K562 (cell line): ENCODE measurements at regions not wholly inside any gene's neighbourhood (a gene's known extent, or its start where the extent isn't known, plus 50 kb on each side); places are given as distances from the start of the nearest gene placed in this dataset.

Experiments used
- ATAC-seq: fragments of 200-7000 bp; cut with Tn5 transposase; 3 replicates; pipeline ENCODE4 v1.9.1; 2020; ENCODE audit warnings: moderate library complexity
- BruUV-seq: library from RNA; stranded (reverse); fragments of 400-500 nt; replicated peaks from 2 replicates; lab custom pipeline; 2021; lab: Mats Ljungman, UMichigan
- CTCF ChIA-PET: fragments of 300-600 bp; formaldehyde crosslinking; extraction: SDS; loops from one replicate; lab custom pipeline; 2021; ENCODE audit warnings: low intra/inter-chr PET ratio; lab: Yijun Ruan, JAX
- POLR2A ChIA-PET: fragments of 300-600, 350-650 bp; sonication (Branson Sonifier 250); formaldehyde crosslinking; extraction: SDS; loops from one replicate; lab custom pipeline; 2021; ENCODE audit warnings: antibody characterized with exemption, inconsistent platforms; lab: Yijun Ruan, JAX
- DNase-seq, 4 experiments: peaks; one replicate each; pipeline versions ENCODE4 v3.0.0 to v3.0.0-alpha.2; 2011 to 2018; ENCODE audit warnings: low spot score in 3 of 4, mixed read lengths in 3 of 4; ENCODE audit errors: extremely low read depth in 1 of 4
- FAIRE-seq: peaks from 2 replicates; lab custom pipeline; 2011; peaks lifted over from hg19 to GRCh38; lab: Jason Lieb, UNC
- H2AFZ ChIP-seq: 2 replicates; pipeline ENCODE4 v1.6.0; 2011; ENCODE audit warnings: low read depth, low read length, control low read depth, inconsistent platforms
- H3K27ac ChIP-seq: fragments of 200-600 bp; 3 replicates; pipeline ENCODE4 v1.8.0; 2011; ENCODE audit warnings: low read depth, mild to moderate bottlenecking, control low read depth, inconsistent platforms, low read length, moderate library complexity, mixed read lengths; ENCODE audit errors: extremely low read depth
- H3K27me3 ChIP-seq, 2 experiments: fragments of 300-600 bp in 1 of 2; 2 replicates in 1 of 2; 3 replicates in 1 of 2; pipeline versions ENCODE4 v1.6.0 to v1.8.0; 2011; ENCODE audit warnings: inconsistent platforms in 2 of 2, low read length in 2 of 2, mild to moderate bottlenecking in 1 of 2, mixed read lengths in 1 of 2, moderate library complexity in 1 of 2; ENCODE audit not compliant: control insufficient read depth in 2 of 2, insufficient read depth in 2 of 2
- H3K36me3 ChIP-seq: fragments of 300-600 bp; 3 replicates; pipeline ENCODE4 v1.8.0; 2011; ENCODE audit warnings: mild to moderate bottlenecking, low read length, inconsistent platforms; ENCODE audit not compliant: control insufficient read depth, insufficient read depth
- H3K4me1 ChIP-seq, 2 experiments: fragments of 200-600 bp in 1 of 2; replicated peaks in 1 of 2; 2 replicates in 1 of 2; 3 replicates in 1 of 2; pipeline versions ENCODE4 v1.5.1 to v1.8.0; 2011; ENCODE audit warnings: inconsistent platforms in 2 of 2, low read length in 2 of 2, mild to moderate bottlenecking in 1 of 2, mixed read lengths in 1 of 2, moderate library complexity in 1 of 2; ENCODE audit not compliant: control insufficient read depth in 2 of 2, insufficient read depth in 2 of 2
- H3K4me2 ChIP-seq: 2 replicates; pipeline ENCODE4 v1.6.1; 2011; ENCODE audit warnings: low read length, control low read depth, inconsistent platforms, mixed read lengths; ENCODE audit not compliant: insufficient read depth
- H3K4me3 ChIP-seq: fragments of 200-600 bp; sonication (generic), shearing (Covaris generic); 2 replicates; pipeline ENCODE4 v1.5.1; 2016; ENCODE audit warnings: control low read depth, inconsistent platforms
- H3K79me2 ChIP-seq: fragments of 200-600 bp; 3 replicates; pipeline ENCODE4 v1.8.0; 2011; ENCODE audit warnings: low read length, inconsistent platforms; ENCODE audit not compliant: control insufficient read depth, insufficient read depth
- H3K9ac ChIP-seq, 2 experiments: 2 replicates each; pipeline versions ENCODE4 v1.6.0 to v1.6.1; 2011; ENCODE audit warnings: low read depth in 2 of 2, low read length in 2 of 2, control low read depth in 1 of 2, inconsistent platforms in 1 of 2, mild to moderate bottlenecking in 1 of 2, mixed read lengths in 1 of 2; ENCODE audit not compliant: insufficient read depth in 1 of 2
- H3K9me1 ChIP-seq: one replicate; pipeline ENCODE4 v1.6.0; 2011; ENCODE audit warnings: inconsistent platforms, mild to moderate bottlenecking, low read length, moderate library complexity; ENCODE audit not compliant: control insufficient read depth, insufficient read depth
- H3K9me3 ChIP-seq: replicated peaks from 2 replicates; pipeline ENCODE4 v1.5.1; 2011; ENCODE audit warnings: low read depth, low read length, inconsistent platforms; ENCODE audit not compliant: control insufficient read depth, insufficient read depth
- H4K20me1 ChIP-seq: replicated peaks from 2 replicates; pipeline ENCODE4 v1.6.1; 2011; ENCODE audit warnings: low read length, inconsistent platforms, mixed read lengths; ENCODE audit not compliant: control insufficient read depth, insufficient read depth
- CREM ChIP-seq: IDR thresholded peaks from 2 replicates; pipeline ENCODE4 v1.6.1; 2014; ENCODE audit warnings: antibody characterized with exemption, low read depth
- GABPA ChIP-seq: fragments of 200-800 bp; sonication (Bioruptor generic); conservative IDR thresholded peaks from 2 replicates; pipeline ENCODE4 v1.6.1; 2016; ENCODE audit warnings: low read depth, missing genetic modification characterization, missing compliant biosample characterization
- HMG20A ChIP-seq: fragments of 450-650 bp; formaldehyde crosslinking; conservative IDR thresholded peaks from 2 replicates; pipeline ENCODE4 v1.4.0; 2020; ENCODE audit warnings: mild to moderate bottlenecking, mixed read lengths
- ILK ChIP-seq: fragments of 450-650 bp; IDR thresholded peaks from 2 replicates; pipeline ENCODE4 v1.6.1; 2016; ENCODE audit warnings: missing genetic modification characterization, low read depth, mild to moderate bottlenecking, missing compliant biosample characterization, moderate library complexity, borderline replicate concordance
- NBN ChIP-seq: fragments of 450-650 bp; IDR thresholded peaks from 2 replicates; pipeline ENCODE4 v1.6.1; 2016; ENCODE audit warnings: low read depth, mild to moderate bottlenecking
- PRMT5 ChIP-seq: sonication (generic); formaldehyde crosslinking; IDR thresholded peaks from 2 replicates; pipeline ENCODE4 v1.5.0; 2020; ENCODE audit warnings: missing genetic modification reagents
- RBM25 ChIP-seq: fragments of 200-400 bp; formaldehyde crosslinking; IDR thresholded peaks from 2 replicates; pipeline ENCODE4 v1.6.1; 2018; ENCODE audit warnings: low read length, low read depth, moderate library complexity; ENCODE audit not compliant: severe bottlenecking
- SMARCA4 ChIP-seq: fragments of 450-650 bp; IDR thresholded peaks from 2 replicates; pipeline ENCODE4 v1.6.1; 2016
- WGBS: fragments of 100-300 bp; shearing (Covaris generic); methylation state at CpG from one replicate; pipeline ENCODE4 v1.1.6; 2016; ENCODE audit warnings: low coverage, mixed read lengths; ENCODE audit not compliant: insufficient coverage; ENCODE audit errors: missing lambda C conversion rate; 5-methylcytosine and 5-hydroxymethylcytosine counted together
- in situ Hi-C: fragments of 300-500 bp; cut with MboI; formaldehyde crosslinking; loops from 4 replicates; pipeline ENCODE4 v1.15.0; 2018; ENCODE audit warnings: inconsistent platforms, mixed read lengths
- intact Hi-C: fragments of 100-400 bp; cut with micrococcal nuclease; formaldehyde crosslinking; loops from 2 replicates; pipeline ENCODE4 v1.14.2; 2022
- TF ChIP-seq, protein P1 (sequence below): sonication (generic); formaldehyde crosslinking; IDR thresholded peaks from 2 replicates; pipeline ENCODE4 v1.8.0; 2022; ENCODE audit warnings: mild to moderate bottlenecking, missing genetic modification reagents
- TF ChIP-seq, protein P2 (sequence below): fragments of 250-450 bp; sonication (Bioruptor Pico); IDR thresholded peaks from 2 replicates; pipeline ENCODE4 v1.8.0; 2021; ENCODE audit warnings: mild to moderate bottlenecking, moderate library complexity

DNA sequence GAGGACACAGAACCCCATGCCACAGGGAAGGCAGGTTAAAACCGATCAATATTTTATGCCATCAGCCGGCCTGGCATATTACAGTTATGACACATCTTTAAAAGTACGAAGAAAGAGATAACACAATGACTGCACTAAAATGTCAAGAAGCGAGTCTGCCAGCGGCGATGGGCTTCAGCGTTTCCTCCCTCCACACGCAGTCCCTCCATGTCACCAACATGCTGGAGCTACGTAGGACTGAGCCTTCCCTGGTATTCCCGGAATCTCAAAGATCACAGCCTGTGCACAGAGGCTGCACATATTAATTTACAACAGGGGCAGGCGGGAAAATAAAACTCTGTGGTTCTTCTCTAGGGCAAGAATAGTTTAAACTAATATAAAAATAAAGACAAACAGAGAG, 257.7 kb downstream of the IRX1 start:
- peaks cover 0 to 9% of the 10 kb centered on the region in 2 experiments; a peak in 1 of 5 replicates for H3K27me3 ChIP-seq
- POLR2A ChIA-PET, result no interaction called here
- H3K36me3 ChIP-seq, result no peaks in the 10 kb centered on the region

More for the DNA sequence above, 257.7 kb downstream of the IRX1 start:
- ATAC-seq (no peak), DNase-seq (no peak), FAIRE-seq (no peak)
- in situ Hi-C loops (no loop called here), intact Hi-C loops (no loop called here)
- no peak overlapping the region for H3K9ac ChIP-seq
- H3K79me2 ChIP-seq, result no peaks in the 10 kb centered on the region
- no peaks in the 10 kb centered on the region for H3K9me3 ChIP-seq
- TF ChIP-seq GABPA (tag) (no peak), HMG20A (CRISPR knock-in tag) (no peak), RBM25 (no peak), SMARCA4 (no peak), NBN (no peak), ILK (tag) (no peak), PRMT5 (CRISPR knock-in tag) (no peak), CREM (no peak)
- TF ChIP-seq, protein P1, sequence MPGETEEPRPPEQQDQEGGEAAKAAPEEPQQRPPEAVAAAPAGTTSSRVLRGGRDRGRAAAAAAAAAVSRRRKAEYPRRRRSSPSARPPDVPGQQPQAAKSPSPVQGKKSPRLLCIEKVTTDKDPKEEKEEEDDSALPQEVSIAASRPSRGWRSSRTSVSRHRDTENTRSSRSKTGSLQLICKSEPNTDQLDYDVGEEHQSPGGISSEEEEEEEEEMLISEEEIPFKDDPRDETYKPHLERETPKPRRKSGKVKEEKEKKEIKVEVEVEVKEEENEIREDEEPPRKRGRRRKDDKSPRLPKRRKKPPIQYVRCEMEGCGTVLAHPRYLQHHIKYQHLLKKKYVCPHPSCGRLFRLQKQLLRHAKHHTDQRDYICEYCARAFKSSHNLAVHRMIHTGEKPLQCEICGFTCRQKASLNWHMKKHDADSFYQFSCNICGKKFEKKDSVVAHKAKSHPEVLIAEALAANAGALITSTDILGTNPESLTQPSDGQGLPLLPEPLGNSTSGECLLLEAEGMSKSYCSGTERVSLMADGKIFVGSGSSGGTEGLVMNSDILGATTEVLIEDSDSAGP, result no peak
- TF ChIP-seq, protein P2, sequence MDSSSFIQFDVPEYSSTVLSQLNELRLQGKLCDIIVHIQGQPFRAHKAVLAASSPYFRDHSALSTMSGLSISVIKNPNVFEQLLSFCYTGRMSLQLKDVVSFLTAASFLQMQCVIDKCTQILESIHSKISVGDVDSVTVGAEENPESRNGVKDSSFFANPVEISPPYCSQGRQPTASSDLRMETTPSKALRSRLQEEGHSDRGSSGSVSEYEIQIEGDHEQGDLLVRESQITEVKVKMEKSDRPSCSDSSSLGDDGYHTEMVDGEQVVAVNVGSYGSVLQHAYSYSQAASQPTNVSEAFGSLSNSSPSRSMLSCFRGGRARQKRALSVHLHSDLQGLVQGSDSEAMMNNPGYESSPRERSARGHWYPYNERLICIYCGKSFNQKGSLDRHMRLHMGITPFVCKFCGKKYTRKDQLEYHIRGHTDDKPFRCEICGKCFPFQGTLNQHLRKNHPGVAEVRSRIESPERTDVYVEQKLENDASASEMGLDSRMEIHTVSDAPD (CRISPR knock-in tag), result no peak
- H3K4me2 ChIP-seq, result no peak overlapping the region
- no peak overlapping the region for H2AFZ ChIP-seq
- H3K4me1 ChIP-seq, result peaks cover 0 to 5% of the 10 kb centered on the region in 2 experiments; a peak in 2 of 5 replicates
- CTCF ChIA-PET, result no interaction called here
- H3K9me1 ChIP-seq, result no peaks in the 10 kb centered on the region
- H3K4me3 ChIP-seq, result no peak overlapping the region
- H4K20me1 ChIP-seq, result no peaks in the 10 kb centered on the region
- WGBS, result 4% methylated on average over 11 of the region's 11 CpGs
- no peak overlapping the region for H3K27ac ChIP-seq
- no TSS peak for BruUV-seq
